ENCODE measurements at regions not wholly inside any gene's neighbourhood (a gene's known extent, or its start where the extent isn't known, plus 50 kb on each side); places are given as distances from the start of the nearest gene placed in this dataset.

GRCh38 chr4:62161446-62161845 lies 961.3 kb downstream of the ADGRL3 start:
- H3K4me3 ChIP-seq (ENCODE audit: low read depth, low read length): no peak overlapping the region
- DNase-seq (ENCODE audit: low read depth): no peak
- in situ Hi-C loops (cut with HindIII; ENCODE audit: low sequenced_read_pairs): no loop called here
- no peak for TF ChIP-seq CTCF (IDR thresholded peaks at IDR 0.05; ENCODE audit: low read depth, low read length, missing control alignments)

- in situ Hi-C loops (cut with HindIII; ENCODE audit: low sequenced_read_pairs): no loop called here
Observed at GRCh38 chr4:62159876-62160275, 959.8 kb downstream of the ADGRL3 start.

GRCh38 chr4:62159306-62159705 lies 959.2 kb downstream of the ADGRL3 start:
- no peak for DNase-seq (ENCODE audit: low read depth)
- no peak for TF ChIP-seq CTCF (IDR thresholded peaks at IDR 0.05; ENCODE audit: low read depth, low read length, missing control alignments)
- H3K4me3 ChIP-seq (ENCODE audit: low read depth, low read length): no peak overlapping the region
- in situ Hi-C loops (cut with HindIII; ENCODE audit: low sequenced_read_pairs): no loop called here

More at GRCh38 chr4:62159876-62160275, 959.8 kb downstream of the ADGRL3 start:
- no peak overlapping the region for H3K4me3 ChIP-seq (ENCODE audit: low read depth, low read length)
- no peak for TF ChIP-seq CTCF (IDR thresholded peaks at IDR 0.05; ENCODE audit: low read depth, low read length, missing control alignments)
- DNase-seq (ENCODE audit: low read depth): no peak

GRCh38 chr4:62156205-62156604 lies 956.1 kb downstream of the ADGRL3 start:
- TF ChIP-seq CTCF (IDR thresholded peaks at IDR 0.05; ENCODE audit: low read depth, low read length, missing control alignments): no peak
- in situ Hi-C loops (cut with HindIII; ENCODE audit: low sequenced_read_pairs): no loop called here
- no peak for DNase-seq (ENCODE audit: low read depth)
- no peak overlapping the region for H3K4me3 ChIP-seq (ENCODE audit: low read depth, low read length)

GRCh38 chr4:62145276-62145675 lies 945.1 kb downstream of the ADGRL3 start:
- H3K4me3 ChIP-seq (ENCODE audit: low read depth, low read length): no peak overlapping the region
- in situ Hi-C loops (cut with HindIII; ENCODE audit: low sequenced_read_pairs): no loop called here
- no peak for TF ChIP-seq CTCF (IDR thresholded peaks at IDR 0.05; ENCODE audit: low read depth, low read length, missing control alignments)
- DNase-seq (ENCODE audit: low read depth): peak; percentile 8

- no peak for TF ChIP-seq CTCF (IDR thresholded peaks at IDR 0.05; ENCODE audit: low read depth, low read length, missing control alignments)
- in situ Hi-C loops (cut with HindIII; ENCODE audit: low sequenced_read_pairs): no loop called here
- no peak for DNase-seq (ENCODE audit: low read depth)
- no peak overlapping the region for H3K4me3 ChIP-seq (ENCODE audit: low read depth, low read length)
Observed at GRCh38 chr4:62144431-62144830, 944.3 kb downstream of the ADGRL3 start.
